CD14-positive monocyte (primary cell): ENCODE measurements at regions not wholly inside any gene's neighbourhood (a gene's known extent, or its start where the extent isn't known, plus 50 kb on each side); places are given as distances from the start of the nearest gene placed in this dataset.

ENCODE experiments used
- DNase-seq, 3 donors: peaks; one replicate each; pipeline ENCODE4 v3.0.0-alpha.2; 2011 to 2022
- H2AFZ ChIP-seq: 2 replicates; pipeline ENCODE4 v1.6.0; 2012; ENCODE audit warnings: mild to moderate bottlenecking, low read depth, low read length, inconsistent platforms; ENCODE audit not compliant: insufficient read depth, poor library complexity, severe bottlenecking
- H3K27ac ChIP-seq, 2 donors: 1 replicate in 1 of 2; 2 replicates in 1 of 2; pipeline ENCODE4 v1.5.1; 2012 to 2013; ENCODE audit warnings: low read length in 2 of 2, control low read depth in 1 of 2, inconsistent platforms in 1 of 2, low read depth in 1 of 2, mild to moderate bottlenecking in 1 of 2
- H3K27me3 ChIP-seq, 2 donors: one replicate each; pipeline versions ENCODE4 v1.6.0 to v1.6.1; 2011 to 2013; ENCODE audit warnings: low read length in 2 of 2; ENCODE audit not compliant: control insufficient read depth in 2 of 2, insufficient read depth in 2 of 2
- H3K36me3 ChIP-seq, 2 donors: replicated peaks in 1 of 2; 1 replicate in 1 of 2; 2 replicates in 1 of 2; pipeline versions ENCODE4 v1.5.1 to v1.6.1; 2012 to 2013; ENCODE audit warnings: low read length in 2 of 2, control low read depth in 1 of 2, inconsistent platforms in 1 of 2, mild to moderate bottlenecking in 1 of 2; ENCODE audit not compliant: insufficient read depth in 2 of 2, control insufficient read depth in 1 of 2
- H3K4me1 ChIP-seq, 2 donors: 1 replicate in 1 of 2; 2 replicates in 1 of 2; pipeline versions ENCODE4 v1.5.1 to v1.6.1; 2012 to 2013; ENCODE audit warnings: low read length in 2 of 2, control low read depth in 1 of 2, inconsistent platforms in 1 of 2, mild to moderate bottlenecking in 1 of 2, moderate library complexity in 1 of 2; ENCODE audit not compliant: insufficient read depth in 2 of 2, control insufficient read depth in 1 of 2
- H3K4me2 ChIP-seq: replicated peaks from 2 replicates; pipeline ENCODE3; 2012; ENCODE audit warnings: low read length, moderate library complexity, mild to moderate bottlenecking; ENCODE audit not compliant: poor library complexity, severe bottlenecking; ENCODE audit errors: extremely low read depth
- H3K4me3 ChIP-seq, 3 experiments: fragments of 200-600 bp in 1 of 3; sonication (generic) in 1 of 3; replicated peaks in 1 of 3; 1 replicate in 2 of 3; 2 replicates in 1 of 3; pipeline ENCODE4 v1.5.1; 2011 to 2013; ENCODE audit warnings: low read length in 3 of 3, mild to moderate bottlenecking in 3 of 3, control low read depth in 2 of 3, low read depth in 2 of 3, inconsistent platforms in 1 of 3, moderate library complexity in 1 of 3
- H3K79me2 ChIP-seq: 2 replicates; pipeline ENCODE4 v1.6.0; 2012; ENCODE audit warnings: mild to moderate bottlenecking, control low read depth, inconsistent platforms, low read length, moderate library complexity; ENCODE audit not compliant: insufficient read depth
- H3K9ac ChIP-seq: 2 replicates; pipeline ENCODE4 v1.6.0; 2017; ENCODE audit warnings: low read length, mild to moderate bottlenecking; ENCODE audit not compliant: insufficient read depth, poor library complexity, severe bottlenecking
- H3K9me3 ChIP-seq, 2 donors: replicated peaks in 1 of 2; 1 replicate in 1 of 2; 2 replicates in 1 of 2; pipeline versions ENCODE4 v1.5.1 to v1.6.1; 2012 to 2013; ENCODE audit warnings: low read length in 2 of 2, control low read depth in 1 of 2; ENCODE audit not compliant: control insufficient read depth in 1 of 2, insufficient read depth in 1 of 2
- H4K20me1 ChIP-seq: 2 replicates; pipeline ENCODE4 v1.6.0; 2012; ENCODE audit warnings: mild to moderate bottlenecking, low read length, control low read depth, moderate library complexity; ENCODE audit not compliant: insufficient read depth
- H3K27ac Mint-ChIP-seq, 7 donors: one replicate each; pipeline ENCODE4 v1.8.0; 2020; ENCODE audit warnings: mild to moderate bottlenecking in 7 of 7, mixed read lengths in 7 of 7, moderate library complexity in 6 of 7, inconsistent platforms in 2 of 7
- H3K27me3 Mint-ChIP-seq, 3 donors: one replicate each; pipeline ENCODE4 v1.8.0; 2021 to 2022; ENCODE audit warnings: low read depth in 3 of 3, mild to moderate bottlenecking in 3 of 3, mixed read lengths in 3 of 3, moderate library complexity in 3 of 3, inconsistent platforms in 1 of 3
- H3K36me3 Mint-ChIP-seq, 2 donors: one replicate each; pipeline ENCODE4 v1.8.0; 2020; ENCODE audit warnings: mixed read lengths in 2 of 2, inconsistent platforms in 1 of 2, mild to moderate bottlenecking in 1 of 2
- H3K4me1 Mint-ChIP-seq: one replicate; pipeline ENCODE4 v1.8.0; 2020; ENCODE audit warnings: mild to moderate bottlenecking, mixed read lengths
- H3K4me3 Mint-ChIP-seq, 2 donors: one replicate each; pipeline ENCODE4 v1.8.0; 2020; ENCODE audit warnings: mild to moderate bottlenecking in 2 of 2, mixed read lengths in 2 of 2, moderate library complexity in 1 of 2
- H3K9me3 Mint-ChIP-seq, 7 donors: one replicate each; pipeline ENCODE4 v1.8.0; 2020 to 2022; ENCODE audit warnings: mixed read lengths in 7 of 7, mild to moderate bottlenecking in 6 of 7, moderate library complexity in 6 of 7, inconsistent platforms in 2 of 7
- WGBS: methylation state at CpG from one replicate; pipeline ENCODE4 v1.1.5; 2013; ENCODE audit warnings: missing lambda C conversion rate; ENCODE audit not compliant: insufficient coverage; 5-methylcytosine and 5-hydroxymethylcytosine counted together
- intact Hi-C, 2 donors: fragments of 100-400 bp; cut with micrococcal nuclease; formaldehyde crosslinking; loops; one replicate each; pipeline versions ENCODE4 v1.15.0 to v1.15.1; 2023
- TF ChIP-seq, protein P1 (sequence below): fragments of 200-600 bp; IDR thresholded peaks from one replicate; pipeline ENCODE4 v1.8.0; 2022; ENCODE audit warnings: antibody characterized with exemption, mild to moderate bottlenecking

DNA sequence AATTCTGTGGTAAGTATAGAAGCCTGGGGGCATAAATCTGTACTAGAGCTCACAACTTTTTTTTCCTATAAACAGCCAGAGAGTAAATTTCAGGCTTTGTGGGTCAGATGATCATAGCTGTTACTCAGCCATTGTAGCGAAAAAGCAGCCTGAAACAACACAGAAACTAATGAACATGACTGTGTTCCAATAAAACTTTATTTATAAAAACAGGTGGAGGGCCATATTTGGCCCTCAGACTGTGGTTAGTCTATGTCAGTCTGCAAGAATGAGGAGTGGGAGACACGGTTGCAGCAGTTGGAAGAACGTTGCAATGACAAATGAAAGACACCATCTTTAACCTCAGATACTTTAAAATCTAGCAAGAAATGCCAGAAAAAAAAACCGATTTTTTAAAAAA is 389.6 kb upstream of the PRKCQ start:
- no CpG with 5 or more reads among the region's 4 CpGs for WGBS
- Histone ChIP-seq H3K4me3 (no peak overlapping the region), H3K27ac (no peak overlapping the region), H3K27me3 (no peaks in the 10 kb centered on the region), H3K9me3 (peaks cover 3 to 5% of the 10 kb centered on the region in 2 donors), H2AFZ (no peak overlapping the region), H3K79me2 (no peaks in the 10 kb centered on the region), H3K36me3 (no peaks in the 10 kb centered on the region), H4K20me1 (no peaks in the 10 kb centered on the region), H3K4me1 (peaks cover 11 to 12% of the 10 kb centered on the region in 2 donors), H3K9ac (no peak overlapping the region), H3K4me2 (no peak overlapping the region)
- Mint-ChIP-seq H3K9me3 (peaks cover 5 to 12% (median 9%) of the 10 kb centered on the region in 7 donors), H3K27me3 (no peaks in the 10 kb centered on the region), H3K4me3 (no peak overlapping the region), H3K27ac (no peak overlapping the region), H3K4me1 (peaks cover 28% of the 10 kb centered on the region), H3K36me3 (no peaks in the 10 kb centered on the region)
- TF ChIP-seq, protein P1, sequence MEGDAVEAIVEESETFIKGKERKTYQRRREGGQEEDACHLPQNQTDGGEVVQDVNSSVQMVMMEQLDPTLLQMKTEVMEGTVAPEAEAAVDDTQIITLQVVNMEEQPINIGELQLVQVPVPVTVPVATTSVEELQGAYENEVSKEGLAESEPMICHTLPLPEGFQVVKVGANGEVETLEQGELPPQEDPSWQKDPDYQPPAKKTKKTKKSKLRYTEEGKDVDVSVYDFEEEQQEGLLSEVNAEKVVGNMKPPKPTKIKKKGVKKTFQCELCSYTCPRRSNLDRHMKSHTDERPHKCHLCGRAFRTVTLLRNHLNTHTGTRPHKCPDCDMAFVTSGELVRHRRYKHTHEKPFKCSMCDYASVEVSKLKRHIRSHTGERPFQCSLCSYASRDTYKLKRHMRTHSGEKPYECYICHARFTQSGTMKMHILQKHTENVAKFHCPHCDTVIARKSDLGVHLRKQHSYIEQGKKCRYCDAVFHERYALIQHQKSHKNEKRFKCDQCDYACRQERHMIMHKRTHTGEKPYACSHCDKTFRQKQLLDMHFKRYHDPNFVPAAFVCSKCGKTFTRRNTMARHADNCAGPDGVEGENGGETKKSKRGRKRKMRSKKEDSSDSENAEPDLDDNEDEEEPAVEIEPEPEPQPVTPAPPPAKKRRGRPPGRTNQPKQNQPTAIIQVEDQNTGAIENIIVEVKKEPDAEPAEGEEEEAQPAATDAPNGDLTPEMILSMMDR, result no peak
- no peak for DNase-seq
- intact Hi-C loops, result no loop called here

DNA sequence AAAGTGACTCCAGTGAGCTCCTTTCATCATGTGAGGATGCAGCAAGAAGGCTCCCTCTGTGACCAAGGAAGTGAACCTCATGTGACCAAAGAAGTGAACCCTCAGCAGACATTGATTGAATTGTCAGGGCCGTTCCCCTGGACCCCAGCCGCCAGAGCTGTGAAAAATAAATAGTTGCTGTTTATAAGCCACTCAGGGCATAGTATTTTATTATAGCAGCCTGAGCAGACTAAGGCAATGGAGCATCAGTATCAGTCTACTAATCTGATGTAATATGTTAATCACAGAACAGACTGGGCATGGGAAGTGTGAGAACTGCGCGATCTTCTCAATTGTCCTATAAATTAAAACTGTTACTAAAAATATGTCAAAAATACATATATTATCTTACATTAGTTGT is 384.5 kb upstream of the PRKCQ start:
- Histone ChIP-seq H4K20me1 (no peaks in the 10 kb centered on the region), H3K79me2 (no peaks in the 10 kb centered on the region), H3K27ac (no peak overlapping the region), H3K9ac (no peak overlapping the region), H2AFZ (no peak overlapping the region), H3K27me3 (no peaks in the 10 kb centered on the region), H3K4me2 (no peak overlapping the region), H3K4me3 (no peak overlapping the region), H3K36me3 (no peaks in the 10 kb centered on the region), H3K9me3 (peaks cover 3 to 5% of the 10 kb centered on the region in 2 donors), H3K4me1 (no peaks in the 10 kb centered on the region)
- no CpG with 5 or more reads among the region's 4 CpGs for WGBS
- peaks cover 5 to 12% (median 9%) of the 10 kb centered on the region in 7 donors for H3K9me3 Mint-ChIP-seq
- TF ChIP-seq, protein P1, result no peak
- H3K36me3 Mint-ChIP-seq, result no peaks in the 10 kb centered on the region
- no peak overlapping the region for H3K27ac Mint-ChIP-seq
- no peaks in the 10 kb centered on the region for H3K27me3 Mint-ChIP-seq
- no peak for DNase-seq
- H3K4me1 Mint-ChIP-seq, result peaks cover 7% of the 10 kb centered on the region
- intact Hi-C loops, result no loop called here
- H3K4me3 Mint-ChIP-seq, result no peak overlapping the region
